ENCODE measurements at regions not wholly inside any gene's neighbourhood (a gene's known extent, or its start where the extent isn't known, plus 50 kb on each side); places are given as distances from the start of the nearest gene placed in this dataset.
"Not testable (repeated sequence)": the region's sequence is repeated elsewhere in the genome, so short reads cannot be mapped to it uniquely, and the experiment has no call there.

GRCh38 chr16:22576506-22576905, 65.8 kb downstream of the NPIPB5 start:
- not testable (repeated sequence) for TF ChIP-seq CTCF, POLR2A (IDR thresholded peaks at IDR 0.05)

Measured in right lobe of liver (tissue), 4 donors.